NCI-H2081 (cell line): ENCODE measurements at regions not wholly inside any gene's neighbourhood (a gene's known extent, or its start where the extent isn't known, plus 50 kb on each side); places are given as distances from the start of the nearest gene placed in this dataset.

ENCODE experiments used
- DNase-seq, 2 experiments: peaks; one replicate each; lab custom pipeline; 2025; lab: John Stamatoyannopoulos, UW

DNA sequence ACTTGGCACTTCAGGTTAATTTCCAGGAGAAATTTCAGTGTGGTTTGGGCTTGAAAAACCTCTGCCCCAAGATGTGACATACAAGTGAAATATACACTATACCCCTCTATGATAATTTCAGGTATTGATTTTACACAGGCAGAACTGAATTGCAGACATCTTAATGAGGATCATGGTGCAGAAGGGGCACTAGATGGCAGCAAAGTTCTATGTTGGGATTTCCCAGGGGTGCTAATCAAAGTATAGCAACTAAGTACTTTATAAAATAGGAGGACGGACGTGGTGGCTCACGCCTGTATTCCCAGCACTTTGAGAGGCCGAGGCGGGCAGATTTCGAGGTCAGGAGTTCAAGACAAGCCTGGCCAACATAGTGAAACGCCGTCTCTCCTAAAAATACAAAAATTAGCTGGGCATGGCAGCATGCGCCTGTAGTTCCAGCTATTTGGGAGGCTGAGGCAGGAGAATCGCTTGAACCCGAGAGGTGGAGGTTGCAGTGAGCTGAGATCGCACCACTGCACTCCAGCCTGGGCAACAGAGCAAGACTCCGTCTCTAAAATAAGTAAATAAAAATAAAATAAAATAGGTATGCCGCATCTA lies 555.7 kb downstream of the ETS1 start:
- peak; percentile 59 to 82 for DNase-seq

DNA sequence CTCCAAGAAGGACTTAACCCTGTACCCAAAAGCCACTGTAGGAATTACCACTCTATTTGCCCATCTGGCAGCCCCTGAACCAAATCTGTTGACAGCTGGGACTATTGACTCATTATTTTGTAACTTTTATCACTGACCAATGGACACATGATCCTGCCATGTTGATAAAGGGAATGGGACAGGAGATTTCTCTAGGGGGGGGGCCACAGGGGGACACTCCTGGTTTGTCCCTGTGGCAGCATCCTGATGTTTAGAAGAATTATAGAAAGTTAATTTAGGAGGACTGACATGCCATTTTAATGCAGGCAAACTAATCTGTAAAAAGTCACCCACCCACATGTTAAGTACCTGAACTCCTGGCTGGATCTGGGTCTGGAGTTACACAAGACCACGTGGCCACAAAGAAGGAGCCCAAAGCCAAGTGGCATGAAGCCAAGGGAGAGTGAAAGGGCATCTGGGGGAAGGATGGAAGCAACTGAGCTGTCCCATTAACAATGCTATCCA lies 558.1 kb downstream of the ETS1 start:
- no peak for DNase-seq

DNA sequence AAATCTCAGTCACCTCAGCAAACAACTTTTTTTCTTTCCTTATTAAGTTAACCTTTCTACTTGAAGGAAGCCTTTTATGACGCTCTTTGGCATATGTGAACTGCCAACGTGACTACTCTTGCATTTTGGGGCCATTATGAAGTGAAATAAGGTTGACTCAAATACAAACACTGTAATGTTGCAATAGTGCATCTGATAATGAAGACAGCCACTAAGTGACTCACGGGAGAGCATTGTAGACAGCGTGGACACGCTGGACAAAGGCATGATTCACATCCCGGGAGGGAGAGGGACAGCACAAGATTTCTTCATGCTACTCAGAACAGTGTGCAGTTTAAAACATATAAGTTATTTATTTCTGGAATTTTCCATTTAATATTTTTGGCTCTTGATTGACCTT lies 560.8 kb downstream of the ETS1 start:
- no peak for DNase-seq

DNA sequence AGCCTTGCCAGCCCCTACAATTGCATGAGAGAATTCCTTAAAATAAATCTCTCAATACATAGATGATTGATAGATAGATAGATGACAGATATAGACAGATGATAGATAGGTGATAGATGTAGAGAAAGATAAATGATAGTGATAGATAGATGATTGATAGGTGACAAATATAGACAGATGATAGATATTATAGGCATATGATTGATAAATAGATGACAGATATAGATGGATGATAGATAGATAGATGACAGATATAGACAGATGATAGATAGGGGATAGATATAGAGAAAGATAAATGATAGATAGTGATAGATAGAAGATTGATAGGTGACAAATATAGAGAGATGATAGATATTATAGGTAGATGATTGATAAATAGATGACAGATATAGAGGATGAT lies 564.6 kb downstream of the ETS1 start:
- no peak for DNase-seq

DNA sequence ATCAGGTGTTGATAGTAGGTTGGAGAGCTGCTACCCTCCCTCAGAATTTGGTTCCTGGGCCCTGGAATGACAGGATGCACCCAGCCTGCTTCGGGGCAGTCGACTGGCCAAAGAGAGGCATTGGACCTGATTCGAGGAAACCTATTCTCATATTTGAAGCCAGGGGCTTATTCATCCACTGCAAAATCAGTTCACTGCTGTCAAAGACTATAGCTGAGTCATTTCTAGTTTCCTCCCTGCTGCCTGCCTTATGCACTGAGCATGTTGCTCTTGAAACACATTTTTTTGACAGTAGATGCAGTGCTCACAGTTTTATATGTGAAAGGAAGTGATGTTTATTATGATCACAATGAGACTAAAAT lies 565.4 kb downstream of the ETS1 start:
- no peak for DNase-seq

DNA sequence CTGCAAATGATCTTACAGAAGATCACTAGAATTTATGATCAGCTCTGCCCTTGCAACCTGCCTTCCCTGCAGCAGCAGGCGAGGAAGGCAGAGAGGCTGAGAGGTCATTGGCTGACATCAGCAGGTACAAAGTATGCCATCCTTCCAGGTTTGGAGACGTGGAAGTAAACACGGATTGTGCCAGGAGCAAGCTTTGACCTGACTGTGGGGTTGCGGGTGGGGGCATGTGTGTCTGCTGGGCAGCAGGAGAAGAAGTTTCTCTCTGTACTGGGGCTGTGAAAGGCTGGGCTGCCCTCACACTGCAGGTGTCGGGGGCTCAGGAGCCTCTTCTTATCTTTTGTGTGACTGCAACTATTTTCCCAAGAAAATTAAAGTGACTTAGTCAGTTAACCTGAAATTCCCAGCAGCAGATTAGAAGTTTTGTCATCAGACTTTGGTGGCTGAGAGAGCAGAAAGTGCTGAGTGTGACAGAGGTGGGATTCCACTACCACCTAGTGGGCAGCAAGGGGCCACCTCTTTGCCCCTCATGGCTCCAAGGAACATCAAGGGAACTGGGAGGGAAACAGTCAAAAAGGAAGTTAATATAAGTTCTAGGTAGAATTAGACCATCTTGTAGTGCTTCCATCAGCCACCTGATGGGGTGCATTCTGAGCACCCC lies 565.9 kb downstream of the ETS1 start:
- DNase-seq: peak in 1 of 2 experiments; percentile 22

DNA sequence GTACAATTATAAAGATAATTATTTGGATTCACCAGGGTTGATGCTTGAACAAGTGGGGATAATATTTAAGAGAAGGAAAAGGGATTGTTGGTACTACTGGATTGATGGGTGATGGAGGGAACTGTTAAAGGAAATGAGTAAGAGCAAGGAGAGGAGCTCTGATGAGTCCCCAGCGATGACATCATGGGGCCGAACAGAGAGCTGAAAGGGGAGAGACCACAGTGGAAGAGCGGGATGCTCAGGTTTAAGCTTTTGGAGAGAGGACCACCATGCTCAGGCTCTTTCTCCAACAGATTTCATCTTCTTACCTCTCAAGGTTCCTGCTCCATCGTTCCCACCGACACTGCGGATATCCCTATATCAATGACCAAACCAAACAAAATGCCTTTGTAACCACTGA lies 568.7 kb downstream of the ETS1 start:
- DNase-seq: no peak

DNA sequence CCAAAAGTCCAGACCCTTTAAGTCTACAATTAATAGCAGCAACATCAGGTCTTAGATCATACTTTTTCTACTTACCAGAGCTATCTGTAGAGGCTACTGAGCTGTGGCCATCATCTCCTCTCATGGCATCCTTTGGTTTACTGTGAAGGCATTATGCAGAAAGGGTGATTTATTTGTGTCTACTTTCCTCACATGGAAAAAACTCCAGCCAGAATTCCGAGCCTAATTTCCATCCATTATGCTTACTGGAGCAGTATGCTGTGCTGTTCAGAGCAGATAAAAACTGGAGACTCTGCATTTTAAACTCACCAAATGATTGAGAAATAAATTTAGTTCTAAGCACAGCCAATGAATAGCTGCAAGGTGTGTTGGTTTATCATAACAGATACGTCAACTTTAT lies 581.8 kb downstream of the ETS1 start:
- DNase-seq: no peak

DNA sequence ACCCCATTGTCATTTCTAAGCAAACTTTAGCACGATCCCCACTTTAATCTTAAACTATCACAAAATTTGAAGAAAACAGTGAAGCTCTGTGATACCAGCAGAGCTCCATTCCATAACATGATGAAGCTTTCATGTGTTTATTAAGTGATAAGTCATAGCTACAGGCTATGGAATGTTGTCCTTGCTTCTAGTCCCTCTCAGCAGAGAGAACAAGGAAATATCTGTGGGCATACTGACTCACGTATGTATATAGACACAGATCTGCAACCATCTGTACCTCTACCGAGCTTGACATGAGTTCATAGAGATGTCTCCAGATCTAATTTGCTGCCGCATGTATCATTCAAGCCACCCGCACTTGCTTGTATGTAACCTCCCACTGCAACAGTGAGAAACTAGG lies 588.9 kb downstream of the ETS1 start:
- DNase-seq: no peak

DNA sequence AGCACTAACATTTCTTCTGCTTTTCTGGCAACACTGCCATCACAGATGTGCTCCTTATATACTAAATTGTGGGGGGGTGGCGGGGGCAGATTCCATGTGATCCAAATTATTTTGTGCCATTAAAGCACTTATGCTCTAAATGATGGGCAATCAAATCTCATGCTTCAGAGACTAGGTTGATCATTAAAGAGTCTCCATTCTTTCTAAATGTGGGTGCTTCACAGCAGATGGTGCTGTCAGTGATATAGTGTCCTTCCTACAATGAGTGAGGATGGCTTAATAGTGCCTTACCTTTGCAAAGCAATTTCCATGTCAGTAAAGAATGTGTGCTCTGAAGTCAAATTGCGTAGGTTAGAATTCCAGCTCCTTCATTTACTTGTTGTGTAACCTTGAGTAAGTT lies 589.8 kb downstream of the ETS1 start:
- no peak for DNase-seq

DNA sequence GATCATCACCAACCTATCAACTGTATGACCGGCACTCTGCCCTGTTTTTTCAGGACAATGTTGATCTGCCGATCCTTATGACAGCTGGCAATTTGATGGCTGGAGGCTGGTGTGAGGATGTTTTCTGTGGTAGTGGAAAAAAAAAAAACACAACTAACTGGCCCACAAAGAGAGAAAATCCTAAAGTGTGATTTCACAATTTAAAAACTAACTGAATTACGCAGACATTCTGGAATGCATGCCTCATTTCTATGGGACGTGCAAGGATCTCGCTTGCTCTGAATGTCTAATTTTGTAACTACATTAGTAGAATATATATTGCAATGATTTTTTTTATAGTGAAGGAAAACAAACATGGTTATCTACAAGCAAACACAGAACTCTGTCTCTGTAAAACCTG lies 590.5 kb downstream of the ETS1 start:
- DNase-seq: no peak

DNA sequence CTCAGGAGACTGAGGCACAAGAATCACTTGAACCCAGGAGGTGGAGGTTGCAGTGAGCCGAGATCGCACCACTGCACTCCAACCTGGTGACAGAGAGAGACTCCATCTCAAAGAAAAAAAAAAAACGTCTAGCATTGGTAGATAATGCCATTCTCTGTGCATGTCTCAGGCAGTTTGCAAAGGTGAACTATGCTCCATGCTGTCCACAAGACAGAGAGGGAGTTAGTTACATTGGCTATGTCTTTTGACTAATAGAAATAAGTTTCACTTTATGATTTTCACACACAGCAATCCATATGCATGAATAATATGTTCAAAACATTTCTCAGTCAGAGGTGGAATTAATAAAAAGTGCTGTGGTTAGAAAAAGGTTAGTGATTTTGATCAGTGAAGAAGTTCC lies 591.4 kb downstream of the ETS1 start:
- no peak for DNase-seq

DNA sequence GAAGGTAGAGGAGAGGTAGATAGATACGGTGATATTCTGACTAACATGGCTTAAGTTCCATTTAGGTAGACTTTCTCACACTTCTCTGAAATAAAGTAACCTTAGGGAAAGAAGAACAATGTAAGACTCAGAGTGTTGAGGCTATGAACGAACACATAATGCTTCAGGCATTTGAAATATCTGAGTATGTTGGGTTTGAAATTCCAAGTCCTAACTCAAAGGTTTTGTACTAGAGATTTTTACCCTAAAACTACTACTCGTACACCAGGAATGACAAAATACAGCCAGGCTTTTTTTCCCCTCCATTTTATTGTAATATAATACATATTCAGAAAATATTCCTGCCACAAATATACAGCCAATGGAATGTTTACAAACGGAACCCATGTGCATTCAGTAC lies 592.6 kb downstream of the ETS1 start:
- DNase-seq: no peak

DNA sequence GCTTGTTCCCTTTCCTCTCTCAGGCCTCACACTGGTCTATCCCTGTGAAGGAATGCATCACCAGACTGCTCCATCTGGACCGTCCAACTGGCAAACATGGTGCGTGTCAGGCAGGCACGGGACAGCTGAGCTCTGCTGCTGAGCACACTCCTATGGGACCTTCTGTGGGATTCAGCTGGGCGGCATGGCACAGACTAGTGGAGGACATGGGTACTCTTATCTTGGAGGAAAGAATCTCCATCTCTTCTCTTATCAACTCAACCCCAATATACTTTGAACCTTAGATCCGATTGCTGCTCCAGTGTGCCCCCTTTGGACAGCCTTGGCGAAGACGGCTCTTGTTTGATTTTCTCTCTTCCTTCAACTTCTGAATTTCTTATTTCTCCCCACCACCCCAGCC lies 593.6 kb downstream of the ETS1 start:
- no peak for DNase-seq

DNA sequence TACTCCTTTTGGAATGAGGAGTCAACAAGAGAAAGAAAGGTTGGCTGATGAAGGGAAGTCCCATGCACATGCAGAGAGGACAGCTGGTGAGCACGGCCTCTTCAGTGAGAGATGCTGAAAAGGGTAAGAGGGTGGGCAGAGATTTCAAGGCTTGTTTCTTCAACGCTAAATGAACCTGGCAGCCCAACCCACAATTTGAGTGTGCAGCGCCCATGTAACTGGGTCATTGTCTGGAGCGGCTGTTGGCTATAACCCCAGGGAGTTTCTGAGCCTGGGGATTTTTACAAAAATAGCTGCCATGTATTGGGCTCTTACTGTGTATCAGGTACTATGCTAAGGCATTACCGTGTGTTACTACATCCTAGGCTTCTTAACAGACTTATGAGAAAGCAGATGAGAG lies 594.1 kb downstream of the ETS1 start:
- DNase-seq: no peak

DNA sequence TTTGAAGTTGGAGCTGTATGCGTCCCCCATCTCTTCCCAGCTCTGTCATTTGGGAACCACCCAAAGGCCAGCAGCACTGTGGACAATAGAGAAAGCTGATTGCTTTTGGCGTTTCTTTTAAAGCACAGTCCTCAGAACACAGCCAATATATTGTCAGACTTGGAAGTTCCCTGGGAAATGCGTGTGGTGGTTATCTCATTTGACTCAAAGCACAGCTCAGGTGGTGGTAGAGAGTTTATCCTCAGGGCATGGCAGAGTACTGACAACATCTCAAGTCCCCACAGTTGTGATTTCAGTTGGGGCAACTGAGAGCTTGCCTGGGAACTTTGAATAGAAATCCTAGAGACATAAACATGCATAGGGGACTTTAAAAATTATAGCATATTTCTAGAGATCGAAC lies 601.3 kb downstream of the ETS1 start:
- no peak for DNase-seq

DNA sequence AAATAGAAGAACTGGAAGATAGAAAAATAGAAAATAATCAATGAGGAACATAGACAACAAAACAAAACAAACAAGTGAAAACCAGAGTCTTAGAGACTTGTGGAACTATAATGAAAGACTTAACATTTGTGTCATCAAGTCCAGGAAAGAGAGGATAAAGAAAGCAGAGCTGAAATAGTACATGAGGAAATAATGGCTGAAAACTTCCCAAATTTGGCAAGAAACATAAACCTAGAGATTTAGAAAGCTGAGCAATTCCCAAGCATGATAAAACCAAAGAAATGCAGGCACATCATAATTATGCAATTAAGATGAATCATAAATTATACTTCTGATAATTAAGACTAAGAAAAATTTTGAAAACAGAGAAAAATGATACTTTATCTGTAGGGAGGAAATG lies 614.5 kb downstream of the ETS1 start:
- no peak for DNase-seq

DNA sequence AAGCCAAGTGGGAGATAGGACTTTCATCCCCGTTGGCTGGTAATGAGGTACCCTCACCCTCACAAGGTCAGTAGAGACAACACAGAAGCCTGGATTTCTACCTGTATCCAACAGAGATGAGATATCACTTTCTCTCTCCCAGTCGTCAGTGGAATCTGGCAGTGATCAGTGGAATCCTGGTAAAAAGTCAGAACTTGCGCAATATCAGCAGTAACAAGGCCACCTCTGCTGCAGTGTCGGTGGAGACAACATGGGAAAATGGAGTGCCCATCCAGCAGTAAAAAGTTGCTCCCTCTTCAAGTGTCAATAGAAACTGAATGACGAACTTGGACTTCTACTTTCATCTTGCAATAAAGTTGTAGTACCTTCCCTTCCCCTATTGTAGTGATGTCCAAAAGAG lies 615.9 kb downstream of the ETS1 start:
- DNase-seq: no peak

DNA sequence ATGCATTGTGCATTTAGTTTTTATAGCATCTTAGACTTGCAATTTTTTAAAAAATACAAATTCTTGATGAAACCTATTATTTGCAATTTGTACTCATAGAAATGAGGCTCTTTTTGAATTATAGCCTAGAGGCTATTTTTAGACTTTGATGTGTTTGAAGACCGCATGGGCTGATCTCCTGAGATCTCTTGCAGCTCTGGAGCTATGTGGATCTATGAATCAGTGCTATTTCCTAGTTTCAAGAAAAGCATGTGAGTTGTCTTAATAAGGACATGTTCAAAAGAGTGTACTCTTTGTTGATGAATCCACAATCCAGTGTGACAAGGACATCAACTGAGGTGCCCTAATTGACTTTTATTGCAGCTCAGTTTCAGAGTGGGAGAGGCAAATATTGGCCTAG lies 620.5 kb downstream of the ETS1 start:
- DNase-seq: no peak

DNA sequence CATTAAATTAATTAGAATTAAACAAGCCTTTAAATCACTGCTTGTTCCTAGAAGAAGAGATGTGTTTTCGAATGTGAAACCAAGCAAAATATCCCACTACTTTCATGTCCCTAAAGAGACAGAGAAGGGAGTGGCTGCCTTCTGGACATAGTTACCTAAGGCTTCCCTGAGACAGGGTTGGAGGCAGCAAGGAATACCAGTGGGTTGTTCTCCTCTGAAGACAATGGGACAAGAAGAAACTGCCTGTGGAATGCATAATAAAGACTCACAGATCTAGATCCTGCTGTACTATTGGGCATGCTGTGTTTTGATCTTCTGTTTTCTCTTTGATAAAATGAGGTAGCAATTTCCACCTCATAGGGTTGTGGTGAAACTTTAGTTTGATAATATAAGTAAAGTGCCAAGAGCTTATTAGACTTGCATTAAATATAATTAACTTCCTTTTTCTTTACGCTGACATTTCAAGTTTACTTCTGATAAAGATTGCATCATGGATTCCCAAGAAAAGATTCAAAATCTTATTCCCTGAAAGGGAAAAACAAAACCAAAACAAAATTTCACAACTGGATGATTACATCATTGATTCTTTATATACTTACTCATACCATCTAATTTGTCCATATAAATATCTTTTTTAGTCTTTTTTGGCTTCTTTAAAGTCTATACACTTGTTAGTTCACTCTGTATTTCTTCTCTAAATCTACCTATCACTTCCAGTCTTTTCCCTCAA lies 621.3 kb downstream of the ETS1 start:
- DNase-seq: no peak

DNA sequence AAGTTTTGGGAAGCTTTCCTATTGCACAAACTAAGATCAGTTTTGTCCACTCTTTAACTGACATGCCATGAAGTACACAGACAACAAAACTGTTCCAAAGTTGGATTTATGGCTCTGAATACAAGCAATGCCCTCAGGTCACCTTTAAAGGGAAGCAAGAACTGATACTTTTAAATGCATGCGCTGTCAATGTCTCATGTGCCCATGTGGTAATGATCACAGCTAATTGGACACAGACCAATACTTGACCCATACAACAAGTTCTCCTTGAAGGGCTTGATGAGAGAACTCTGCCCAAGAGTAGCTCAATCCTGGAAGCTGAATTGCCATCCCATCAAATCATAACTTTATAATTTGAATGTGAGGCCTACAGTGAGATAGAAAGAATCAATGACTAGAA lies 624.9 kb downstream of the ETS1 start:
- no peak for DNase-seq

DNA sequence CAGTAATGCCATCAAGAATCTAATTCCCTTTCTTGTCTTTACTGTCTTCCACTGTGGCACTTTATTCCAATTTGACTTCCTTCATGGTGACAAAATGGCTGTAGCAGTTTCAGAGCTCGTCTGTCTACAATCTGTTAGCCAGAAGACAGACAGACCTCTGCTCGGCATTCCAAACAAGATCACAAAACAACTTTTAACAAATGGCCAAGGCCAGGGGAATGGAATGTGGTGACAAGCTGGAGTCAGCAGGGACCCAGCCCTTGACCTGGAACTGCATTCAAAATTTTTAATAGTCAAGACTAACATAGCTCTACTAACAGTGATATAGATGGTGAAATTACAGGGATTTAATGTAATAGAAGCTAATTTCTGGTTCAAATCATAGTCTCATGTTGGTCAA lies 637.2 kb downstream of the ETS1 start:
- no peak for DNase-seq

DNA sequence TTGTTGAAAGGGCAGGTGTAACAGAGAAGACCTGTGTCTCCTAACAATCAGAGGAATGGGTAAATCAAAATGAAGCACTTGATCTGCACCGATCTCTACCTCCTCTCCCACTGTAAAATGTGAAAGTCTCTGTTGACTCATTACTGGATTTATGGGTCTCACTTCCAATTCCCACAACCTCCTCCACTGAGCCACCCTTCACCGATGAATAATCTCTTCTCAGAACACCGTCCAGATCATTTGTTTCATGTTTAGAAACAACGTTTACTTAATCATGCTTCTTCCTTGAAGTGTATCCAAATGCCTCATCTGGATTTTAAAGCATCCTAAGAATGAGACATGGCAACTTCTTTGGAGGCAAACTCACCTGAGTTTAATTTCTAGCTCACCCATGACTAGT lies 643.6 kb downstream of the ETS1 start:
- DNase-seq: no peak

DNA sequence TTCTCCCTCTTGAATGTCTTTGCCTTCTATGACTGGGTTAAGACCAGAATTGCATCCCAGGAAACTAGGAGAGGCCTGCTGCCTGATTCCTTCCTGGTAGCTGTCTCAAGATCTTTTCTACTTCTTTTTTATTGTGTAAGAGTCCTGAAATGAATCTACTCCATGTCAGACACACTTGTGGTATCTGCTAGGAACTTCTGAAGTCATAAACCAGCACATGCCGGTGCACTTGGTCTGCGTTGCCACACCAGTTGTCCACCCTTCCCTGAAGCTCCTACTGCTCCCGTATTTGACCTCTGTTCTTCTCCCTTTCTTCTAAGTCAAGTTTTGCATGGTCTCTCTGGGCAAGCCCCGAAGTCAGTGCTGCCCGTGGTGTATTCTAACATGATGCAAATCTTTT lies 644.2 kb downstream of the ETS1 start:
- DNase-seq: no peak
